Fibroblast of lung (primary cell): ENCODE measurements at regions not wholly inside any gene's neighbourhood (a gene's known extent, or its start where the extent isn't known, plus 50 kb on each side); places are given as distances from the start of the nearest gene placed in this dataset.

Source experiments
- EZH2 ChIP-seq: IDR thresholded peaks from 2 replicates; pipeline ENCODE4 v1.5.1; 2012; ENCODE audit warnings: low read length, control low read depth, mild to moderate bottlenecking; ENCODE audit errors: missing control alignments
- TF ChIP-seq, protein P1 (sequence below), 2 donors: IDR thresholded peaks in 1 of 2; conservative IDR thresholded peaks in 1 of 2; 1 replicate in 1 of 2; 2 replicates in 1 of 2; pipeline ENCODE4 v1.5.1; 2011 to 2012; ENCODE audit warnings: low read length in 2 of 2, control low read depth in 1 of 2, inconsistent platforms in 1 of 2, low read depth in 1 of 2, mild to moderate bottlenecking in 1 of 2

DNA sequence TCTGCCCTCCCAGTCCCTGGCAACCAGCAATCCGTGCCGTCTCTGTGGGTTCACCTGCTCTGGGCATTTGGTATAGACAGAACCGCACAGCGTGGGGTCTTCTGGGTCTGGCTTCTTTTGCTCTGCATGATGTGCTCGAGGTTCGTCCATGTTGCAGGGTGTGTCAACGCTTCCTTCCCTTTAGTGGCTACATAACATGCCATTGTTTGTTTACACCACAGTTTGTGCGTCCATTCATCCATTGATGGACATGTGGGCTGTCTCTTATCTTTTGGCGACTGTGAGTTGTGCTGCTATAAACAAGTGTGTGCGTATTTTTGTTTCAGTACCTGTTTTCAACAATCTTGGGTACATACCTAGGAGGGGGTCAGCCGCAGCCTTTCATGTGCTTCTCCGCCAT is 149.5 kb upstream of the RPS6KA2 start:
- TF ChIP-seq, protein P1, sequence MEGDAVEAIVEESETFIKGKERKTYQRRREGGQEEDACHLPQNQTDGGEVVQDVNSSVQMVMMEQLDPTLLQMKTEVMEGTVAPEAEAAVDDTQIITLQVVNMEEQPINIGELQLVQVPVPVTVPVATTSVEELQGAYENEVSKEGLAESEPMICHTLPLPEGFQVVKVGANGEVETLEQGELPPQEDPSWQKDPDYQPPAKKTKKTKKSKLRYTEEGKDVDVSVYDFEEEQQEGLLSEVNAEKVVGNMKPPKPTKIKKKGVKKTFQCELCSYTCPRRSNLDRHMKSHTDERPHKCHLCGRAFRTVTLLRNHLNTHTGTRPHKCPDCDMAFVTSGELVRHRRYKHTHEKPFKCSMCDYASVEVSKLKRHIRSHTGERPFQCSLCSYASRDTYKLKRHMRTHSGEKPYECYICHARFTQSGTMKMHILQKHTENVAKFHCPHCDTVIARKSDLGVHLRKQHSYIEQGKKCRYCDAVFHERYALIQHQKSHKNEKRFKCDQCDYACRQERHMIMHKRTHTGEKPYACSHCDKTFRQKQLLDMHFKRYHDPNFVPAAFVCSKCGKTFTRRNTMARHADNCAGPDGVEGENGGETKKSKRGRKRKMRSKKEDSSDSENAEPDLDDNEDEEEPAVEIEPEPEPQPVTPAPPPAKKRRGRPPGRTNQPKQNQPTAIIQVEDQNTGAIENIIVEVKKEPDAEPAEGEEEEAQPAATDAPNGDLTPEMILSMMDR (conservative IDR thresholded peaks at IDR 0.05 in 1 of 2, IDR thresholded peaks at IDR 0.05 in 1 of 2; ENCODE audit: low read depth in 1 of 2, low read length in 2 of 2) = no peak
- TF ChIP-seq EZH2 = no peak
